ENCODE measurements at regions not wholly inside any gene's neighbourhood (a gene's known extent, or its start where the extent isn't known, plus 50 kb on each side); places are given as distances from the start of the nearest gene placed in this dataset.

- TF ChIP-seq POLR2A (IDR thresholded peaks at IDR 0.05; ENCODE audit: low read depth, low read length): no peak
- DNase-seq (ENCODE audit: insufficient read length, low spot score) (no peak), FAIRE-seq (no peak)
Measured at GRCh38 chr13:64684108-64684507, 2546.0 kb downstream of the PCDH9 start.

GRCh38 chr13:64680739-64681138, 2549.4 kb downstream of the PCDH9 start:
- FAIRE-seq: no peak
- no peak for DNase-seq (ENCODE audit: insufficient read length, low spot score)
- no peak for TF ChIP-seq POLR2A (IDR thresholded peaks at IDR 0.05; ENCODE audit: low read depth, low read length)

GRCh38 chr13:64675255-64675892, 2554.8 kb downstream of the PCDH9 start:
- DNase-seq (ENCODE audit: insufficient read length, low spot score): peak; percentile 10
- no peak for TF ChIP-seq POLR2A (IDR thresholded peaks at IDR 0.05; ENCODE audit: low read depth, low read length)
- FAIRE-seq: peak; percentile 95

- no peak for DNase-seq (ENCODE audit: insufficient read length, low spot score)
- TF ChIP-seq POLR2A (IDR thresholded peaks at IDR 0.05; ENCODE audit: low read depth, low read length): no peak
- no peak for FAIRE-seq
Measured at GRCh38 chr13:64674126-64674525, 2556.0 kb downstream of the PCDH9 start.

- no peak for FAIRE-seq
- no peak for DNase-seq (ENCODE audit: insufficient read length, low spot score)
- no peak for TF ChIP-seq POLR2A (IDR thresholded peaks at IDR 0.05; ENCODE audit: low read depth, low read length)
Measured at GRCh38 chr13:64672751-64673150, 2557.4 kb downstream of the PCDH9 start.

- DNase-seq (ENCODE audit: insufficient read length, low spot score) (no peak), FAIRE-seq (no peak)
- TF ChIP-seq POLR2A (IDR thresholded peaks at IDR 0.05; ENCODE audit: low read depth, low read length): no peak
Measured at GRCh38 chr13:64662887-64663593, 2567.1 kb downstream of the PCDH9 start.

GRCh38 chr13:64648293-64648692, 2581.8 kb downstream of the PCDH9 start:
- DNase-seq (ENCODE audit: insufficient read length, low spot score) (no peak), FAIRE-seq (no peak)
- no peak for TF ChIP-seq POLR2A (IDR thresholded peaks at IDR 0.05; ENCODE audit: low read depth, low read length)

- TF ChIP-seq POLR2A (IDR thresholded peaks at IDR 0.05; ENCODE audit: low read depth, low read length): no peak
- DNase-seq (ENCODE audit: insufficient read length, low spot score) (no peak), FAIRE-seq (no peak)
Measured at GRCh38 chr13:64643066-64643465, 2587.1 kb downstream of the PCDH9 start.

GRCh38 chr13:64640002-64640401, 2590.1 kb downstream of the PCDH9 start:
- no peak for DNase-seq (ENCODE audit: insufficient read length, low spot score)
- no peak for TF ChIP-seq POLR2A (IDR thresholded peaks at IDR 0.05; ENCODE audit: low read depth, low read length)
- FAIRE-seq: no peak

- FAIRE-seq (no peak), DNase-seq (ENCODE audit: insufficient read length, low spot score) (no peak)
- no peak for TF ChIP-seq POLR2A (IDR thresholded peaks at IDR 0.05; ENCODE audit: low read depth, low read length)
Measured at GRCh38 chr13:64639206-64639605, 2590.9 kb downstream of the PCDH9 start.

GRCh38 chr13:64633948-64634347, 2596.2 kb downstream of the PCDH9 start:
- no peak for FAIRE-seq
- TF ChIP-seq POLR2A (IDR thresholded peaks at IDR 0.05; ENCODE audit: low read depth, low read length): no peak
- DNase-seq (ENCODE audit: insufficient read length, low spot score): no peak

GRCh38 chr13:64627654-64628053, 2602.5 kb downstream of the PCDH9 start:
- no peak for FAIRE-seq
- no peak for TF ChIP-seq POLR2A (IDR thresholded peaks at IDR 0.05; ENCODE audit: low read depth, low read length)
- no peak for DNase-seq (ENCODE audit: insufficient read length, low spot score)

- TF ChIP-seq POLR2A (IDR thresholded peaks at IDR 0.05; ENCODE audit: low read depth, low read length): no peak
- FAIRE-seq (no peak), DNase-seq (ENCODE audit: insufficient read length, low spot score) (no peak)
Measured at GRCh38 chr13:64626105-64626504, 2604.0 kb downstream of the PCDH9 start.

- DNase-seq (ENCODE audit: insufficient read length, low spot score) (no peak), FAIRE-seq (no peak)
- no peak for TF ChIP-seq POLR2A (IDR thresholded peaks at IDR 0.05; ENCODE audit: low read depth, low read length)
Measured at GRCh38 chr13:64617231-64617630, 2612.9 kb downstream of the PCDH9 start.

- FAIRE-seq: peak; percentile 64
- DNase-seq (ENCODE audit: insufficient read length, low spot score): no peak
- TF ChIP-seq POLR2A (IDR thresholded peaks at IDR 0.05; ENCODE audit: low read depth, low read length): no peak
Measured at GRCh38 chr13:64591971-64592370, 2638.2 kb downstream of the PCDH9 start.

Data from H54 (cell line).